ENCODE measurements at regions not wholly inside any gene's neighbourhood (a gene's known extent, or its start where the extent isn't known, plus 50 kb on each side); places are given as distances from the start of the nearest gene placed in this dataset.

- DNase-seq (ENCODE audit: low read depth, low spot score) = no peak
- Histone ChIP-seq H2AFZ (ENCODE audit: low read depth, low read length, poor library complexity, severe bottlenecking) (no peak overlapping the region), H3K27me3 (ENCODE audit: insufficient read depth, low read length) (no peaks in the 10 kb centered on the region), H3K36me3 (ENCODE audit: control insufficient read depth in 1 of 2, insufficient read depth in 2 of 2, low read length in 2 of 2) (no peaks in the 10 kb centered on the region), H3K4me2 (ENCODE audit: low read length) (no peak overlapping the region), H3K27ac (ENCODE audit: low read depth, low read length) (no peak overlapping the region), H3K9me3 (ENCODE audit: control insufficient read depth in 1 of 2, insufficient read depth in 1 of 2, low read depth in 1 of 2, low read length in 2 of 2) (no peaks in the 10 kb centered on the region), H3K9me2 (ENCODE audit: insufficient read depth) (no peaks in the 10 kb centered on the region), H4K20me1 (ENCODE audit: insufficient read depth) (no peaks in the 10 kb centered on the region), H3K9ac (ENCODE audit: low read length) (no peak overlapping the region), H3K4me3 (replicated peaks in 1 of 2; ENCODE audit: low read depth in 1 of 2, low read length in 2 of 2) (no peak overlapping the region), H3K79me2 (ENCODE audit: insufficient read depth, low read length) (no peaks in the 10 kb centered on the region), H3K4me1 (ENCODE audit: control insufficient read depth in 1 of 2, insufficient read depth in 2 of 2, low read length in 2 of 2) (no peaks in the 10 kb centered on the region)
- no peak for TF ChIP-seq SIN3A (IDR thresholded peaks at IDR 0.05; ENCODE audit: low read depth)
- no peak for TF ChIP-seq ZBTB33 (IDR thresholded peaks at IDR 0.05; ENCODE audit: extremely low read depth, insufficient replicate concordance, low read length)
- TF ChIP-seq CTCF (IDR thresholded peaks at IDR 0.05 in 2 of 3, conservative IDR thresholded peaks at IDR 0.05 in 1 of 3; ENCODE audit: borderline replicate concordance in 1 of 3, insufficient read depth in 1 of 3, low read depth in 2 of 3, low read length in 2 of 3) = no peak
- TF ChIP-seq SRF (IDR thresholded peaks at IDR 0.05; ENCODE audit: low read depth) = no peak
- no peak for TF ChIP-seq ZNF274 (IDR thresholded peaks at IDR 0.05; ENCODE audit: low read depth, low read length)
- no peak for TF ChIP-seq CBX3 (IDR thresholded peaks at IDR 0.05; ENCODE audit: low read depth)
- TF ChIP-seq EGR1 (IDR thresholded peaks at IDR 0.05; ENCODE audit: low read depth) = no peak
- TF ChIP-seq ATF3 (IDR thresholded peaks at IDR 0.05) = no peak
- no peak for TF ChIP-seq MAX (IDR thresholded peaks at IDR 0.05)
- TF ChIP-seq SP1 (IDR thresholded peaks at IDR 0.05; ENCODE audit: low read depth) = no peak
- no peak for TF ChIP-seq CEBPB (IDR thresholded peaks at IDR 0.05; ENCODE audit: low read depth)
- TF ChIP-seq ZFX (IDR thresholded peaks at IDR 0.05) = no peak
- no peak for TF ChIP-seq JUND (IDR thresholded peaks at IDR 0.05)
- no peak for TF ChIP-seq RAD21 (IDR thresholded peaks at IDR 0.05; ENCODE audit: low read depth)
- no TSS peak for BruUV-seq (replicated peaks)
- CTCF ChIA-PET = no interaction called here
- RAD21 ChIA-PET (ENCODE audit: low non-redundant PET in 1 of 2, low total read pairs in 2 of 2, uncharacterized antibody in 2 of 2, unreplicated experiment in 2 of 2) = no interaction called here
- intact Hi-C loops (cut with micrococcal nuclease) = no loop called here
- no peak for ATAC-seq
- POLR2A ChIA-PET = no interaction called here
Measured at GRCh38 chr13:105871326-105871725, 664.1 kb downstream of the EFNB2 start.

All from HCT116 (cell line).